HEK293 (cell line): ENCODE measurements at regions not wholly inside any gene's neighbourhood (a gene's known extent, or its start where the extent isn't known, plus 50 kb on each side); places are given as distances from the start of the nearest gene placed in this dataset.

Source experiments
- CTCF ChIA-PET: fragments of 350-600 bp; formaldehyde crosslinking; extraction: SDS; loops from one replicate; lab custom pipeline; 2021; ENCODE audit warnings: antibody characterized with exemption; lab: Yijun Ruan, JAX
- POLR2A ChIA-PET: fragments of 300-600 bp; formaldehyde crosslinking; extraction: SDS; loops from one replicate; lab custom pipeline; 2020; ENCODE audit warnings: antibody characterized with exemption, inconsistent platforms; lab: Yijun Ruan, JAX
- H3K27ac ChIP-seq: fragments of 200-500 bp; sonication (Bioruptor generic); 2 replicates; pipeline ENCODE4 v1.5.1; 2014; ENCODE audit warnings: low read depth, low read length, control low read depth, inconsistent platforms; ENCODE audit errors: extremely low read depth
- H3K36me3 ChIP-seq, 2 experiments: fragments of 200-500 bp in 1 of 2; sonication (Bioruptor generic) in 1 of 2; 1 replicate in 1 of 2; 2 replicates in 1 of 2; pipeline ENCODE4 v1.5.1; 2014 to 2017; ENCODE audit warnings: inconsistent platforms in 2 of 2, low read length in 2 of 2; ENCODE audit not compliant: control insufficient read depth in 2 of 2, insufficient read depth in 1 of 2
- H3K4me1 ChIP-seq: fragments of 200-500 bp; sonication (Bioruptor generic); 2 replicates; pipeline ENCODE4 v1.5.1; 2014; ENCODE audit warnings: mild to moderate bottlenecking, low read length, inconsistent platforms; ENCODE audit not compliant: control insufficient read depth, insufficient read depth
- H3K4me3 ChIP-seq: 2 replicates; pipeline ENCODE4 v1.5.1; 2011; ENCODE audit warnings: low read depth, mild to moderate bottlenecking, control low read depth, low read length, moderate library complexity
- H3K9me3 ChIP-seq: fragments of 200-500 bp; sonication (Bioruptor generic); 2 replicates; pipeline ENCODE4 v1.5.1; 2014; ENCODE audit warnings: low read depth, low read length, inconsistent platforms; ENCODE audit not compliant: control insufficient read depth, insufficient read depth
- KLF7 ChIP-seq: fragments of 450-650 bp; formaldehyde crosslinking; IDR thresholded peaks from 2 replicates; pipeline ENCODE4 v1.5.1; 2016; ENCODE audit warnings: missing biosample characterization, missing genetic modification characterization, borderline replicate concordance
- PRDM10 ChIP-seq: fragments of 450-650 bp; formaldehyde crosslinking; IDR thresholded peaks from 2 replicates; pipeline ENCODE4 v1.5.1; 2016; ENCODE audit warnings: missing biosample characterization, missing genetic modification characterization
- REPIN1 ChIP-seq: fragments of 450-650 bp; formaldehyde crosslinking; IDR thresholded peaks from 2 replicates; pipeline ENCODE4 v1.5.1; 2017; ENCODE audit warnings: missing biosample characterization, missing genetic modification characterization, low read depth
- SP3 ChIP-seq: fragments of 450-650 bp; formaldehyde crosslinking; IDR thresholded peaks from 2 replicates; pipeline ENCODE4 v1.5.1; 2016; ENCODE audit warnings: missing biosample characterization, missing genetic modification characterization
- ZBTB10 ChIP-seq: fragments of 450-650 bp; formaldehyde crosslinking; IDR thresholded peaks from 2 replicates; pipeline ENCODE4 v1.5.1; 2016; ENCODE audit warnings: missing biosample characterization, missing genetic modification characterization
- ZNF223 ChIP-seq: fragments of 450-650 bp; formaldehyde crosslinking; IDR thresholded peaks from 2 replicates; pipeline ENCODE4 v1.5.1; 2016; ENCODE audit warnings: missing biosample characterization, missing genetic modification characterization
- ZNF449 ChIP-seq: fragments of 450-650 bp; formaldehyde crosslinking; IDR thresholded peaks from 2 replicates; pipeline ENCODE4 v1.5.1; 2017; ENCODE audit warnings: missing biosample characterization, mild to moderate bottlenecking, missing genetic modification characterization, moderate library complexity
- ZNF514 ChIP-seq: fragments of 450-650 bp; formaldehyde crosslinking; IDR thresholded peaks from 2 replicates; pipeline ENCODE4 v1.5.1; 2016; ENCODE audit warnings: missing biosample characterization, missing genetic modification characterization
- ZNF530 ChIP-seq: fragments of 450-650 bp; formaldehyde crosslinking; IDR thresholded peaks from 2 replicates; pipeline ENCODE4 v1.5.1; 2016; ENCODE audit warnings: low read depth, missing biosample characterization, missing genetic modification characterization
- ZNF626 ChIP-seq: fragments of 450-650 bp; sonication (Bioruptor Pico); formaldehyde crosslinking; IDR thresholded peaks from 2 replicates; pipeline ENCODE4 v1.5.1; 2018; ENCODE audit warnings: missing biosample characterization, missing genetic modification characterization, inconsistent platforms
- ZNF654 ChIP-seq: fragments of 450-650 bp; formaldehyde crosslinking; IDR thresholded peaks from 2 replicates; pipeline ENCODE4 v1.5.1; 2016; ENCODE audit warnings: low read depth, missing biosample characterization, missing genetic modification characterization
- ZNF76 ChIP-seq: fragments of 450-650 bp; formaldehyde crosslinking; IDR thresholded peaks from 2 replicates; pipeline ENCODE4; 2016; ENCODE audit warnings: low read depth, missing biosample characterization, missing genetic modification characterization, borderline replicate concordance
- ZNF777 ChIP-seq: fragments of 450-650 bp; formaldehyde crosslinking; IDR thresholded peaks from 2 replicates; pipeline ENCODE4 v1.5.1; 2017; ENCODE audit warnings: missing biosample characterization, missing genetic modification characterization, borderline replicate concordance
- ZSCAN4 ChIP-seq: fragments of 450-650 bp; formaldehyde crosslinking; IDR thresholded peaks from 2 replicates; pipeline ENCODE4 v1.5.1; 2017; ENCODE audit warnings: missing biosample characterization, missing genetic modification characterization
- TF ChIP-seq, protein P1 (sequence below): fragments of 450-650 bp; IDR thresholded peaks from 2 replicates; pipeline ENCODE4 v1.5.1; 2018; ENCODE audit warnings: missing biosample characterization, missing genetic modification characterization

DNA sequence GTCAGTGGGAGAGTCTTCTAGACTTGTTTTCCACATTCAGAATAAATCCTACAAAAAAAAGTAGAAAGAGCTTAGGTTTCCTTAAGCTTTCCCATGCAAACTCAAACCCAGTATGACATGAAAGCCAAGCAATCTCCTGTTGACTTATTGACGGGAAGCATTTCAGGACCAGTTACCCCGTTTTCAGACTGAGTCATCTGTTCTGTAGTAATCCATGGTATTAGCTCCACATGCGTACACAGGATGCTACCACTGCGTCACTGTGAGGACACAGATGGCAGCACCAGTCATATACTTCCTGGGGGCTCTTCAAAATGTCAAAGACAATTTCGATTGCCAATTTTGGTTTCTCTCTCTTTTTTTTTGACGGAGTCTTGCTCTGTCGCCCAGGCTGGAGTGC lies 224.9 kb upstream of the MAD2L1 start:
- POLR2A ChIA-PET, result no interaction called here
- Histone ChIP-seq H3K4me1 (no peaks in the 10 kb centered on the region), H3K27ac (no peak overlapping the region)
- TF ChIP-seq ZBTB10 (tag by site-specific recombination) (no peak), SP3 (tag by site-specific recombination) (no peak), KLF7 (tag by site-specific recombination) (no peak), ZNF514 (tag by site-specific recombination) (no peak), REPIN1 (tag by site-specific recombination) (no peak)
- TF ChIP-seq, all 188 proteins: peak for 0
- Histone ChIP-seq H3K36me3 (no peaks in the 10 kb centered on the region), H3K4me3 (no peak overlapping the region), H3K9me3 (no peaks in the 10 kb centered on the region)
- CTCF ChIA-PET, result no interaction called here

DNA sequence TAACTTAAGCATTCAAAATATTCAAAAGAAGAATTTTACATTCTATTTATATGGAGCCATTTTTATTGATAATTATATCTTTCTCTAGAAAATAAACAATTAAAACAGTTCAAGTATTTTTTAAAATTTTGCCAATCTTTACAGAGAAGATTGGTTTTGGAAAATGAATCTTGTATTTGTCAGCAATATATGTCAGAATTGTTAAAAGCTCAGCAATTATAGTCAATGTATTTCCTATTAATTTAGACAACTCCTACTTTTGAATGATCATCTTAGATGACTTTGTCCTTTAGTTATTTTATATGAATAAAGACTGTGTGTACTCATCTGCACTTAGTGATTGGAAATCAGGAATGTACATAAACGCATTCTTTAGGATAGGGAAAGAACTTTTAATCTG lies 223.9 kb upstream of the MAD2L1 start:
- Histone ChIP-seq H3K4me1 (no peaks in the 10 kb centered on the region), H3K36me3 (no peaks in the 10 kb centered on the region), H3K9me3 (no peaks in the 10 kb centered on the region), H3K27ac (no peak overlapping the region), H3K4me3 (no peak overlapping the region)
- TF ChIP-seq PRDM10 (tag by site-specific recombination) (no peak), ZNF223 (tag by site-specific recombination) (no peak), ZNF76 (tag by site-specific recombination) (no peak), ZNF654 (tag by site-specific recombination) (no peak), ZNF626 (tag by site-specific recombination) (no peak), ZNF777 (tag by site-specific recombination) (no peak), ZSCAN4 (tag by site-specific recombination) (no peak), ZNF530 (tag by site-specific recombination) (no peak), ZNF449 (tag by site-specific recombination) (no peak)
- TF ChIP-seq, protein P1, sequence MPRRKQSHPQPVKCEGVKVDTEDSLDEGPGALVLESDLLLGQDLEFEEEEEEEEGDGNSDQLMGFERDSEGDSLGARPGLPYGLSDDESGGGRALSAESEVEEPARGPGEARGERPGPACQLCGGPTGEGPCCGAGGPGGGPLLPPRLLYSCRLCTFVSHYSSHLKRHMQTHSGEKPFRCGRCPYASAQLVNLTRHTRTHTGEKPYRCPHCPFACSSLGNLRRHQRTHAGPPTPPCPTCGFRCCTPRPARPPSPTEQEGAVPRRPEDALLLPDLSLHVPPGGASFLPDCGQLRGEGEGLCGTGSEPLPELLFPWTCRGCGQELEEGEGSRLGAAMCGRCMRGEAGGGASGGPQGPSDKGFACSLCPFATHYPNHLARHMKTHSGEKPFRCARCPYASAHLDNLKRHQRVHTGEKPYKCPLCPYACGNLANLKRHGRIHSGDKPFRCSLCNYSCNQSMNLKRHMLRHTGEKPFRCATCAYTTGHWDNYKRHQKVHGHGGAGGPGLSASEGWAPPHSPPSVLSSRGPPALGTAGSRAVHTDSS (tag by site-specific recombination), result no peak
- CTCF ChIA-PET, result no interaction called here
- POLR2A ChIA-PET, result no interaction called here
